ENCODE measurements at regions not wholly inside any gene's neighbourhood (a gene's known extent, or its start where the extent isn't known, plus 50 kb on each side); places are given as distances from the start of the nearest gene placed in this dataset.

DNA sequence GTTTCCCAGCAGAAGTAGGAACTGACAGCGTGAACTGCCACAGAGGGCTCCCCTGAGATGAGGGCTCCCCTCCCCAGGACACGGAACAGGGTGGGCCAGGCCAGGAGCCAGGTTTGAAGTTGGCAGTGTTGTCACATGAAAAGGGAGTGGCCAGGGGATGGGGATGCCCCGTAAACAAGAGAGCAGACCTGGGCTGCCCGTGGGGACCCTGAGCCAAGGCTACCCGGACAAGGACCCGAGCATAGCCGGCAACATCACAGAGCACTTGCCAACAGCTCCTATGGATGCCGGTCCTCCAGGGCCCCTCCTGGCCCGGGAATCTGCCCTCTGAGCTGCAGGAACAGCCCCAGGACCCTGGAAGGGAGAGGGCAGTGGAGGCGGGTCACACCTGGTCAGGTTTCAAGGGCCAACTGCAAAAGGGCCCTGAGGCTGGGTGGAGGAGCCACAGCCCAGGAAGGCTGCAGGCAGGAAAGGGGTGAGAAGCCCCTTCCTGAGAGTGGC lies 102.1 kb downstream of the CPZ start:
- FAIRE-seq = no peak
- Histone ChIP-seq H3K4me2 (ENCODE audit: control insufficient read depth, extremely low read depth, insufficient read depth, low read depth, low read length) (no peak overlapping the region), H3K9ac (ENCODE audit: control insufficient read depth, extremely low read depth, insufficient read depth, low read length) (no peak overlapping the region)

DNA sequence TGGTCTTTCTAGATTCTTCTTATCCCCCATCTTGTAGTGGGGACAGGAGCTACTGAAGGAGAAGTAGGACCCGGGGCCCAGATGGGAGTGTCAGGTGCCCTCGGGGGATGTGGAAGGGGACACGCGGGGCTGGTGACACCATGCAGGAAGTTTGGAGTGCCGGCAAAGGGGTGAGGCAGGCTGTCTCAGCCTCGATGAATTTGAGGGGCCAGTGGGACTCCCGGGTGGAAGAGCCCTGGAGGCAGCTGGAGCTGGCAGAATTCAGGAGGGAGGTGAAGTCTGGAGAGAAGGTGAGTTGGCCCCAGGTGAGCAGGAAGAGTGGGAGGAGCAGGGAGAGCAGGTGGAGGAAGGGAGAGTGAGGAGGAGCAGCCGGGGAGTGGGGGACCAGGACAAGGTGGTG lies 101.7 kb downstream of the CPZ start:
- DNase-seq (ENCODE audit: low read depth, low spot score) = no peak
- no peak for TF ChIP-seq EZH2 (IDR thresholded peaks at IDR 0.05; ENCODE audit: low read length)
- TF ChIP-seq, protein P1, sequence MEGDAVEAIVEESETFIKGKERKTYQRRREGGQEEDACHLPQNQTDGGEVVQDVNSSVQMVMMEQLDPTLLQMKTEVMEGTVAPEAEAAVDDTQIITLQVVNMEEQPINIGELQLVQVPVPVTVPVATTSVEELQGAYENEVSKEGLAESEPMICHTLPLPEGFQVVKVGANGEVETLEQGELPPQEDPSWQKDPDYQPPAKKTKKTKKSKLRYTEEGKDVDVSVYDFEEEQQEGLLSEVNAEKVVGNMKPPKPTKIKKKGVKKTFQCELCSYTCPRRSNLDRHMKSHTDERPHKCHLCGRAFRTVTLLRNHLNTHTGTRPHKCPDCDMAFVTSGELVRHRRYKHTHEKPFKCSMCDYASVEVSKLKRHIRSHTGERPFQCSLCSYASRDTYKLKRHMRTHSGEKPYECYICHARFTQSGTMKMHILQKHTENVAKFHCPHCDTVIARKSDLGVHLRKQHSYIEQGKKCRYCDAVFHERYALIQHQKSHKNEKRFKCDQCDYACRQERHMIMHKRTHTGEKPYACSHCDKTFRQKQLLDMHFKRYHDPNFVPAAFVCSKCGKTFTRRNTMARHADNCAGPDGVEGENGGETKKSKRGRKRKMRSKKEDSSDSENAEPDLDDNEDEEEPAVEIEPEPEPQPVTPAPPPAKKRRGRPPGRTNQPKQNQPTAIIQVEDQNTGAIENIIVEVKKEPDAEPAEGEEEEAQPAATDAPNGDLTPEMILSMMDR (optimal IDR thresholded peaks at IDR 0.05 in 1 of 3, IDR thresholded peaks at IDR 0.05 in 1 of 3, conservative IDR thresholded peaks at IDR 0.05 in 1 of 3; ENCODE audit: extremely low read depth in 1 of 3, insufficient read depth in 2 of 3, low read length in 3 of 3) = no peak
- Histone ChIP-seq H3K9ac (ENCODE audit: control insufficient read depth, extremely low read depth, insufficient read depth, low read length) (no peak overlapping the region), H3K9me3 (ENCODE audit: control insufficient read depth, low read depth, low read length) (no peaks in the 10 kb centered on the region), H3K4me3 (ENCODE audit: control insufficient read depth in 2 of 3, extremely low read depth in 1 of 3, insufficient read depth in 2 of 3, low read depth in 1 of 3, low read length in 3 of 3) (no peak overlapping the region), H3K4me1 (ENCODE audit: control insufficient read depth, extremely low read depth, insufficient read depth, low read length) (no peaks in the 10 kb centered on the region), H4K20me1 (ENCODE audit: control insufficient read depth, extremely low read depth, insufficient read depth, low read length) (no peaks in the 10 kb centered on the region), H3K4me2 (ENCODE audit: control insufficient read depth, extremely low read depth, insufficient read depth, low read depth, low read length) (no peak overlapping the region), H3K36me3 (ENCODE audit: control insufficient read depth in 2 of 2, extremely low read depth in 1 of 2, insufficient read depth in 2 of 2, low read length in 2 of 2) (no peaks in the 10 kb centered on the region), H3K79me2 (ENCODE audit: control insufficient read depth, insufficient read depth, low read length) (no peaks in the 10 kb centered on the region), H3K27me3 (ENCODE audit: control insufficient read depth, extremely low read depth, insufficient read depth, low read length) (no peaks in the 10 kb centered on the region), H2AFZ (ENCODE audit: control insufficient read depth, low read length) (no peak overlapping the region), H3K27ac (ENCODE audit: control insufficient read depth, insufficient read depth, low read length) (no peak overlapping the region), H3K9me1 (ENCODE audit: control insufficient read depth, extremely low read depth, insufficient read depth, low read length) (no peaks in the 10 kb centered on the region)
- no peak for FAIRE-seq
- dilution Hi-C loops (cut with MboI; ENCODE audit: extremely low pct_ligation_motif_present, low sequenced_read_pairs) = no loop called here

More for the DNA sequence above, 102.1 kb downstream of the CPZ start:
- H3K27ac ChIP-seq (ENCODE audit: control insufficient read depth, insufficient read depth, low read length) = no peak overlapping the region
- H3K9me1 ChIP-seq (ENCODE audit: control insufficient read depth, extremely low read depth, insufficient read depth, low read length) = no peaks in the 10 kb centered on the region
- H3K9me3 ChIP-seq (ENCODE audit: control insufficient read depth, low read depth, low read length) = no peaks in the 10 kb centered on the region
- no peaks in the 10 kb centered on the region for H3K79me2 ChIP-seq (ENCODE audit: control insufficient read depth, insufficient read depth, low read length)
- no peak overlapping the region for H3K4me3 ChIP-seq (ENCODE audit: control insufficient read depth in 2 of 3, extremely low read depth in 1 of 3, insufficient read depth in 2 of 3, low read depth in 1 of 3, low read length in 3 of 3)
- H3K4me1 ChIP-seq (ENCODE audit: control insufficient read depth, extremely low read depth, insufficient read depth, low read length) = no peaks in the 10 kb centered on the region
- dilution Hi-C loops (cut with MboI; ENCODE audit: extremely low pct_ligation_motif_present, low sequenced_read_pairs) = no loop called here
- no peaks in the 10 kb centered on the region for H3K36me3 ChIP-seq (ENCODE audit: control insufficient read depth in 2 of 2, extremely low read depth in 1 of 2, insufficient read depth in 2 of 2, low read length in 2 of 2)
- no peak for DNase-seq (ENCODE audit: low read depth, low spot score)
- TF ChIP-seq EZH2 (IDR thresholded peaks at IDR 0.05; ENCODE audit: low read length) = no peak
- TF ChIP-seq, protein P1 (optimal IDR thresholded peaks at IDR 0.05 in 1 of 3, IDR thresholded peaks at IDR 0.05 in 1 of 3, conservative IDR thresholded peaks at IDR 0.05 in 1 of 3; ENCODE audit: extremely low read depth in 1 of 3, insufficient read depth in 2 of 3, low read length in 3 of 3) = no peak
- H4K20me1 ChIP-seq (ENCODE audit: control insufficient read depth, extremely low read depth, insufficient read depth, low read length) = no peaks in the 10 kb centered on the region
- H2AFZ ChIP-seq (ENCODE audit: control insufficient read depth, low read length) = no peak overlapping the region
- no peaks in the 10 kb centered on the region for H3K27me3 ChIP-seq (ENCODE audit: control insufficient read depth, extremely low read depth, insufficient read depth, low read length)
